Right lobe of liver (tissue), 4 donors: ENCODE measurements at regions not wholly inside any gene's neighbourhood (a gene's known extent, or its start where the extent isn't known, plus 50 kb on each side); places are given as distances from the start of the nearest gene placed in this dataset.

Source experiments
- POLR2A ChIP-seq: fragments of 450-650 bp; IDR thresholded peaks from one replicate; pipeline ENCODE4 v1.6.1; 2017; ENCODE audit warnings: antibody characterized with exemption, mild to moderate bottlenecking
- TF ChIP-seq, protein P1 (sequence below), 4 donors: fragments of 200-600 bp in 3 of 4; fragments of 450-650 bp in 1 of 4; IDR thresholded peaks; one replicate each; pipeline versions ENCODE4 v1.5.1 to v1.8.0; 2016 to 2022; ENCODE audit warnings: antibody characterized with exemption in 4 of 4, mild to moderate bottlenecking in 2 of 4
- donor health status: DM: no; HTN: no; CAD: no.
- donor health status: DM: no; HTN: no; CAD: no.
- donor health status: DM: no; HTN: yes; CAD: no.

DNA sequence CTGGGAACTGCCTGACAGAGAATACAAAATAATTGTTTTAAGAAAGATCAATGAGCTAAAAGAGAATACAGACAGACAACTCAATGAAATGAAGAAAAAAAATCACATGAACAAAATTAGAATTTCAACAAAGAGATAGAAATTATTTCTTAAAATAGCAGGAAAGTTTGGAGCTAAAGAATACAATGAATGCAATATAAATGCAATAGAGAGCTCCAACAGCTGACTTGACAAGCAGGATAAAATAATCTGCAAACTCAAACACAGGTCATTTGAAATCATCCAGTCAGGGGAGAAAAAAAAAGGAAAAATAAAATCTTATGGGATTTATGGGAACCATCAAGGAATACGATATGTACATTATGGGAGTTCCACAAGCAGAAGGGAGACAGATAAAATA lies 902.7 kb upstream of the ZEB2 start:
- TF ChIP-seq, protein P1, sequence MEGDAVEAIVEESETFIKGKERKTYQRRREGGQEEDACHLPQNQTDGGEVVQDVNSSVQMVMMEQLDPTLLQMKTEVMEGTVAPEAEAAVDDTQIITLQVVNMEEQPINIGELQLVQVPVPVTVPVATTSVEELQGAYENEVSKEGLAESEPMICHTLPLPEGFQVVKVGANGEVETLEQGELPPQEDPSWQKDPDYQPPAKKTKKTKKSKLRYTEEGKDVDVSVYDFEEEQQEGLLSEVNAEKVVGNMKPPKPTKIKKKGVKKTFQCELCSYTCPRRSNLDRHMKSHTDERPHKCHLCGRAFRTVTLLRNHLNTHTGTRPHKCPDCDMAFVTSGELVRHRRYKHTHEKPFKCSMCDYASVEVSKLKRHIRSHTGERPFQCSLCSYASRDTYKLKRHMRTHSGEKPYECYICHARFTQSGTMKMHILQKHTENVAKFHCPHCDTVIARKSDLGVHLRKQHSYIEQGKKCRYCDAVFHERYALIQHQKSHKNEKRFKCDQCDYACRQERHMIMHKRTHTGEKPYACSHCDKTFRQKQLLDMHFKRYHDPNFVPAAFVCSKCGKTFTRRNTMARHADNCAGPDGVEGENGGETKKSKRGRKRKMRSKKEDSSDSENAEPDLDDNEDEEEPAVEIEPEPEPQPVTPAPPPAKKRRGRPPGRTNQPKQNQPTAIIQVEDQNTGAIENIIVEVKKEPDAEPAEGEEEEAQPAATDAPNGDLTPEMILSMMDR (IDR thresholded peaks at IDR 0.05) = no peak
- TF ChIP-seq POLR2A = no peak
